B cell (primary cell): ENCODE measurements at regions not wholly inside any gene's neighbourhood (a gene's known extent, or its start where the extent isn't known, plus 50 kb on each side); places are given as distances from the start of the nearest gene placed in this dataset.

Source experiments
- ATAC-seq: fragments of 200-7000 bp; cut with Tn5 transposase; one replicate; pipeline ENCODE4 v1.10.0; 2021; ENCODE audit warnings: low read depth, mild to moderate bottlenecking, moderate number of reproducible peaks, moderate library complexity
- CTCF ChIA-PET: fragments of 350-600 bp; sonication (Branson Sonifier 250); formaldehyde crosslinking; loops from one replicate; lab custom pipeline; 2021; ENCODE audit warnings: antibody characterized with exemption, inconsistent platforms; lab: Charles Lee
- POLR2A ChIA-PET: fragments of 350-600 bp; sonication (Branson Sonifier 250); formaldehyde crosslinking; loops from one replicate; lab custom pipeline; 2021; ENCODE audit warnings: antibody characterized with exemption; lab: Charles Lee
- DNase-seq: peaks from one replicate; pipeline ENCODE4 v3.0.0; 2013
- H2AFZ ChIP-seq: 2 replicates; pipeline ENCODE4 v1.6.1; 2012; ENCODE audit warnings: mild to moderate bottlenecking, low read depth, low read length; ENCODE audit not compliant: insufficient read depth, poor library complexity, severe bottlenecking
- H3K27ac ChIP-seq, 2 donors: 1 replicate in 1 of 2; 2 replicates in 1 of 2; pipeline ENCODE4 v1.5.1; 2012 to 2013; ENCODE audit warnings: low read length in 2 of 2, mild to moderate bottlenecking in 2 of 2, moderate library complexity in 1 of 2
- H3K27me3 ChIP-seq, 4 experiments: fragments of 200-600 bp in 1 of 4; sonication (generic) in 1 of 4; replicated peaks in 1 of 4; 1 replicate in 2 of 4; 2 replicates in 2 of 4; pipeline versions ENCODE4 v1.6.1 to v1.7.0; 2013 to 2016; ENCODE audit warnings: low read length in 3 of 4, mild to moderate bottlenecking in 2 of 4, mixed read lengths in 1 of 4, moderate library complexity in 1 of 4; ENCODE audit not compliant: insufficient read depth in 4 of 4, control insufficient read depth in 3 of 4; ENCODE audit errors: control extremely low read depth in 1 of 4
- H3K36me3 ChIP-seq, 2 experiments: replicated peaks in 1 of 2; 1 replicate in 1 of 2; 2 replicates in 1 of 2; pipeline versions ENCODE4 v1.6.1 to v1.7.1; 2013; ENCODE audit warnings: low read length in 1 of 2; ENCODE audit not compliant: insufficient read depth in 2 of 2, control insufficient read depth in 1 of 2; ENCODE audit errors: control extremely low read depth in 1 of 2, extremely low read depth in 1 of 2
- H3K4me1 ChIP-seq, 2 donors: fragments of 200-600 bp in 1 of 2; sonication (generic) in 1 of 2; 1 replicate in 1 of 2; 2 replicates in 1 of 2; pipeline versions ENCODE4 v1.5.1 to v1.6.1; 2013 to 2017; ENCODE audit warnings: low read length in 2 of 2; ENCODE audit not compliant: control insufficient read depth in 2 of 2, insufficient read depth in 2 of 2
- H3K4me2 ChIP-seq: replicated peaks from 2 replicates; pipeline ENCODE3; 2012; ENCODE audit warnings: mild to moderate bottlenecking, low read depth, low read length; ENCODE audit not compliant: poor library complexity, severe bottlenecking
- H3K4me3 ChIP-seq, 5 experiments: fragments of 200-600 bp in 1 of 5; sonication (generic) in 1 of 5; 1 replicate in 3 of 5; 2 replicates in 2 of 5; pipeline versions ENCODE4 v1.5.1 to v1.7.0; 2011 to 2016; ENCODE audit warnings: low read length in 4 of 5, mild to moderate bottlenecking in 4 of 5, low read depth in 2 of 5, control low read depth in 1 of 5, moderate library complexity in 1 of 5; ENCODE audit not compliant: insufficient read depth in 1 of 5; ENCODE audit errors: control extremely low read depth in 1 of 5, extremely low read depth in 1 of 5
- H3K79me2 ChIP-seq: fragments of 200-600 bp; sonication (generic); one replicate; pipeline ENCODE4 v1.6.0; 2016; ENCODE audit warnings: low read length; ENCODE audit not compliant: control insufficient read depth, insufficient read depth
- H3K9ac ChIP-seq: fragments of 200-600 bp; sonication (generic); 2 replicates; pipeline ENCODE4 v1.6.1; 2017; ENCODE audit warnings: mild to moderate bottlenecking, low read length, moderate library complexity
- H3K9me3 ChIP-seq, 3 donors: one replicate each; pipeline versions ENCODE4 v1.6.1 to v1.7.1; 2013; ENCODE audit warnings: low read length in 2 of 3; ENCODE audit not compliant: control insufficient read depth in 2 of 3, insufficient read depth in 1 of 3; ENCODE audit errors: control extremely low read depth in 1 of 3
- H4K20me1 ChIP-seq: 2 replicates; pipeline ENCODE4 v1.6.0; 2012; ENCODE audit warnings: mild to moderate bottlenecking, low read length; ENCODE audit not compliant: insufficient read depth, control insufficient read depth, poor library complexity, severe bottlenecking
- H3K27ac Mint-ChIP-seq: one replicate; pipeline ENCODE4 v1.8.0; 2021; ENCODE audit warnings: mixed read lengths
- H3K27me3 Mint-ChIP-seq: one replicate; pipeline ENCODE4 v1.8.0; 2021; ENCODE audit warnings: mixed read lengths
- H3K4me1 Mint-ChIP-seq: one replicate; pipeline ENCODE4 v1.8.0; 2021; ENCODE audit warnings: mixed read lengths
- H3K4me3 Mint-ChIP-seq: one replicate; pipeline ENCODE4 v1.8.0; 2021; ENCODE audit warnings: mixed read lengths
- H3K9me3 Mint-ChIP-seq: one replicate; pipeline ENCODE4 v1.8.0; 2022; ENCODE audit warnings: mixed read lengths; ENCODE audit not compliant: insufficient read depth
- EZH2 ChIP-seq: IDR thresholded peaks from 2 replicates; pipeline ENCODE4 v1.6.1; 2012; ENCODE audit warnings: borderline replicate concordance, low read depth, mild to moderate bottlenecking, moderate library complexity, low read length; ENCODE audit not compliant: insufficient read depth, poor library complexity, severe bottlenecking
- WGBS: methylation state at CpG from one replicate; pipeline ENCODE4 v1.1.5; 2013; ENCODE audit warnings: missing lambda C conversion rate; ENCODE audit not compliant: insufficient coverage; 5-methylcytosine and 5-hydroxymethylcytosine counted together
- intact Hi-C: fragments of 100-400 bp; cut with micrococcal nuclease; formaldehyde crosslinking; loops from one replicate; pipeline ENCODE4 v1.10.0; 2022
- TF ChIP-seq, protein P1 (sequence below): fragments of 200-600 bp; IDR thresholded peaks from one replicate; pipeline ENCODE4 v1.8.0; 2022; ENCODE audit warnings: antibody characterized with exemption, mild to moderate bottlenecking

- ChIA-PET POLR2A (no interaction called here), CTCF (no interaction called here)
- H3K9me3 Mint-ChIP-seq, result no peaks in the 10 kb centered on the region
- ATAC-seq (no peak), DNase-seq (no peak)
- intact Hi-C loops, result no loop called here
- H3K9ac ChIP-seq, result no peak overlapping the region
- TF ChIP-seq, protein P1, sequence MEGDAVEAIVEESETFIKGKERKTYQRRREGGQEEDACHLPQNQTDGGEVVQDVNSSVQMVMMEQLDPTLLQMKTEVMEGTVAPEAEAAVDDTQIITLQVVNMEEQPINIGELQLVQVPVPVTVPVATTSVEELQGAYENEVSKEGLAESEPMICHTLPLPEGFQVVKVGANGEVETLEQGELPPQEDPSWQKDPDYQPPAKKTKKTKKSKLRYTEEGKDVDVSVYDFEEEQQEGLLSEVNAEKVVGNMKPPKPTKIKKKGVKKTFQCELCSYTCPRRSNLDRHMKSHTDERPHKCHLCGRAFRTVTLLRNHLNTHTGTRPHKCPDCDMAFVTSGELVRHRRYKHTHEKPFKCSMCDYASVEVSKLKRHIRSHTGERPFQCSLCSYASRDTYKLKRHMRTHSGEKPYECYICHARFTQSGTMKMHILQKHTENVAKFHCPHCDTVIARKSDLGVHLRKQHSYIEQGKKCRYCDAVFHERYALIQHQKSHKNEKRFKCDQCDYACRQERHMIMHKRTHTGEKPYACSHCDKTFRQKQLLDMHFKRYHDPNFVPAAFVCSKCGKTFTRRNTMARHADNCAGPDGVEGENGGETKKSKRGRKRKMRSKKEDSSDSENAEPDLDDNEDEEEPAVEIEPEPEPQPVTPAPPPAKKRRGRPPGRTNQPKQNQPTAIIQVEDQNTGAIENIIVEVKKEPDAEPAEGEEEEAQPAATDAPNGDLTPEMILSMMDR, result no peak
- no peak for TF ChIP-seq EZH2
- no peaks in the 10 kb centered on the region for H3K36me3 ChIP-seq
- H3K4me3 ChIP-seq, result no peak overlapping the region
- H3K27ac ChIP-seq, result no peak overlapping the region
- H3K27me3 Mint-ChIP-seq, result no peaks in the 10 kb centered on the region
- H3K4me3 Mint-ChIP-seq, result no peak overlapping the region
- H3K9me3 ChIP-seq, result peaks cover 0 to 4% (median 0%) of the 10 kb centered on the region in 3 donors
- no CpG with 5 or more reads among the region's 1 CpG for WGBS
- no peaks in the 10 kb centered on the region for H3K79me2 ChIP-seq
- no peaks in the 10 kb centered on the region for H3K27me3 ChIP-seq
- no peak overlapping the region for H3K27ac Mint-ChIP-seq
- no peaks in the 10 kb centered on the region for H3K4me1 Mint-ChIP-seq
- no peak overlapping the region for H2AFZ ChIP-seq
- no peaks in the 10 kb centered on the region for H3K4me1 ChIP-seq
- no peaks in the 10 kb centered on the region for H4K20me1 ChIP-seq
- no peak overlapping the region for H3K4me2 ChIP-seq
Observed at GRCh38 chr2:53252115-53252514, 515.5 kb upstream of the CHAC2 start.

GRCh38 chr2:53247956-53248735 is 519.5 kb upstream of the CHAC2 start:
- 67% methylated on average over 1 of the region's 6 CpGs for WGBS
- no peaks in the 10 kb centered on the region for H3K79me2 ChIP-seq
- TF ChIP-seq, protein P1, result no peak
- TF ChIP-seq EZH2, result no peak
- CTCF ChIA-PET, result no interaction called here
- H3K27ac ChIP-seq, result no peak overlapping the region
- no peak overlapping the region for H2AFZ ChIP-seq
- no peaks in the 10 kb centered on the region for H3K9me3 Mint-ChIP-seq
- POLR2A ChIA-PET, result no interaction called here
- no peak overlapping the region for H3K4me2 ChIP-seq
- no peak overlapping the region for H3K27ac Mint-ChIP-seq
- H3K27me3 Mint-ChIP-seq, result no peaks in the 10 kb centered on the region
- no peaks in the 10 kb centered on the region for H3K27me3 ChIP-seq
- no peak overlapping the region for H3K4me3 ChIP-seq
- DNase-seq, result no peak
- no peak overlapping the region for H3K9ac ChIP-seq
- H3K4me3 Mint-ChIP-seq, result no peak overlapping the region
- no peaks in the 10 kb centered on the region for H3K9me3 ChIP-seq
- intact Hi-C loops, result no loop called here
- no peaks in the 10 kb centered on the region for H3K4me1 Mint-ChIP-seq
- no peaks in the 10 kb centered on the region for H4K20me1 ChIP-seq
- H3K36me3 ChIP-seq, result no peaks in the 10 kb centered on the region
- H3K4me1 ChIP-seq, result no peaks in the 10 kb centered on the region
- no peak for ATAC-seq
